Activated CD4-positive, alpha-beta T cell treated with anti-CD3 and anti-CD28 coated beads for 48 hours (primary cell): ENCODE measurements at regions not wholly inside any gene's neighbourhood (a gene's known extent, or its start where the extent isn't known, plus 50 kb on each side); places are given as distances from the start of the nearest gene placed in this dataset.
"Not testable (repeated sequence)": the region's sequence is repeated elsewhere in the genome, so short reads cannot be mapped to it uniquely, and the experiment has no call there.

Experiments
- DNase-seq: peaks from one replicate; pipeline ENCODE4 v3.0.0-alpha.2; 2020

GRCh38 chr9:21708856-21709255, 93.6 kb upstream of the MTAP start:
- no peak for DNase-seq

DNA sequence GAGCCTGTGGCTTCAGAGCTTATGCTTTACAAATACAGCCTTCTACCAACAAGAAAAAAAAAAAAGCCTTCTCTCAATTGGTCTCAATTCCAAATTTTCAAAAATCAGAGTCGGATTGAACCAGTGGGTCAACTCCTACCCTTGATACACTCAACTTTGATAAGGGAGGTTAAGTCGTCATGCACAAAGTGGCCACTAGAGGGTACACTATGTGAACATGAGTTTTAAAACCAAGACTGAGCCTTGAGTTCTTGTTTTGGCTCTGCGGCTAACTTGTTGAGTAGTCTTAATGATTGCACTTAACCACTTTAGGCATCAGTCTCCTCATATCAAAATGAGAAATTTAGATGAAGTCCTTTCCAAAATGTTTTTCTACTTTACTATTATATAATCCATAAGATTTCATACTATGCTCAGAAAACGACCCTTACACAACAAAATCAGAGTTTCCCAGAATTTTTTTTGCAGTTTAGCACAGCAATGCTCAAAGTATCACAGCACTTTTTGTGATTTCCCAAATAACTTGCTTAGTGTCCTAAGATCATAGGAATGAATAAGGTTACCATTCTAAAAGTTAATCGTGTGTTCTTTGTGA, 92.9 kb upstream of the MTAP start:
- peak; percentile 80 for DNase-seq

DNA sequence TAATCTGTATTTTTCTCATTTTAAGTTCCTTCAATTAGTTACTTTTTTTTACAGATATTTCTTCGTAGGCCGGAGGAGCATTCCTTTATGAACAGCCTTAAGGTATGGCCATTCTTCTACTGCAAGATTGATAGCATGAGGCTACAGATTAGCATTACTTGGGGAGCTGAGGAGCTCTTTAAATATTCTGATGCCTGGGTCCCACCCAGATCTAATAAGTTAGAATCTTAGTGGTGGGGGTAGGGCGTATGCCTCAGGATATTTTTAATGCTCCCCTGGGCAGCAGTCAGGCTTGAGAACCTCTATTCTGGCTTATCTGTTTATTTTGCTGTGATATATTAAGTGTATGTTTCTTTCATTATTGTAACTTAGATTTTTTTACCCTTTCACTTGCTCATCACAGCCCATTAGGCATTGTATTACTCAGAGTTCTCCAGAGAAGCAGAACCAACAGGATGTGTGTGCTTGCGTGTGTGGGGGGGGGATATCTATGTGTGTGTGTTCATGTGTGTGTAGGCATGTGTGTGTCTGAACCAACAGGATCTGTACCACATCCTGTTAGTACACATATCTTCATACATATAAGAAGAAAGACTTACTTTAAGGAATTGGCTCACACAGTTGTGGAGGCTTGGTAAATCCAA, 91.8 kb upstream of the MTAP start:
- peak; percentile 29 for DNase-seq

DNA sequence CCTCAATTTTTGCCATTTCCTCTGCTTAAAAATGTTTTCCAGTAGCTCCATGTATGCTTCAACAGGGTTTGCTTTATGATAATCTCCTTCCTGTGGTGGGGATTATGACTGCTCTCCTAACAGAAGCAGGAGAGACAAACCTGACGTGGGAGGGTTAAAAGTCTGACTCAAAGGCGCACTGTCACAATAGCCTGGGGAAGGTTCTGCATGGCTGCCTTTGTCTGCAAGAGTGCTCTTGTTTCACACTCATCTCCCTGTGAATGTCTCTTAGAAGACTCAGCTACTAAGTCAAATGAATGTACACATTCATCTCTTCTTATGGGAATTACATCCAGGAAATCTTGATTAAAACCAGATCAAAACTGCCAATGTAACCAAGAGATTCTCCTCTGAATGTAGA, 90.9 kb upstream of the MTAP start:
- peak; percentile 38 for DNase-seq

DNA sequence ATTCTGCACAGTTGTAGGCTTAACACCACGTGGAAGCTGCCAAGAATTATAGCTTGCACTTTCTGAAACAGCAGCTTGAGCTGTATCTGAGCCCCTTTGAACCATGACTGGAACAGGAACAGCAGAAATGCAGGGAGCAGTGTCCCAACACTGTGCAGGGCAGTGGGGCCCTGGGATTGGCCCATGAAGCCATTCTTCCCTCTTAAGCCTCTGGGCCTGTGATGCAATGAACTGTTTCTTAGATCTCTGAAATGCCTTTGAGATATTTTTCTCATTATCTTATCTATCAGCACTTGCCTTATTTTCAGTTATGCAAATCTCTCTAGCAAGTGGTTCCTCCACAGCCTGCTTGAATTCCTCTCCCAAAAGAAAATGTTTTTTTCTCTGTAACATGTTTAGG, 87.0 kb upstream of the MTAP start:
- DNase-seq = no peak

DNA sequence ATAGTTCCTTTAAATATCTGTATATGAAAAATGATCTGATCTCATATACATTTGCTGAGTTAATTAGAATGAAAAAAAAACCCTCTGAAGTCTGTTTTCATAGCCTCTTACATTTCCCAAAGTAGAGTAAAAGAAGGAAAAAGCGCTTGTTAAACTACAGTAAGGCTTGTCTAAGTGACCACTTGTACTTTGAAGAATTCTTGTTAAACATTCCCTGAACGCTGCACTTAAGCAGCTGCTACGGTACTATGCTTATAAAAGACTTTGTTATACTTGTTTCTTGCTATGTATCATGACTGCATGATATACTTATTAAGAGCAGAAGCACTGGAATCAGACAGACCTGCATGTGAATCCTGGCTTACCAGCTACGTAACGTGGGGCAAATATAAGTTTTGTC, 81.7 kb upstream of the MTAP start:
- no peak for DNase-seq

DNA sequence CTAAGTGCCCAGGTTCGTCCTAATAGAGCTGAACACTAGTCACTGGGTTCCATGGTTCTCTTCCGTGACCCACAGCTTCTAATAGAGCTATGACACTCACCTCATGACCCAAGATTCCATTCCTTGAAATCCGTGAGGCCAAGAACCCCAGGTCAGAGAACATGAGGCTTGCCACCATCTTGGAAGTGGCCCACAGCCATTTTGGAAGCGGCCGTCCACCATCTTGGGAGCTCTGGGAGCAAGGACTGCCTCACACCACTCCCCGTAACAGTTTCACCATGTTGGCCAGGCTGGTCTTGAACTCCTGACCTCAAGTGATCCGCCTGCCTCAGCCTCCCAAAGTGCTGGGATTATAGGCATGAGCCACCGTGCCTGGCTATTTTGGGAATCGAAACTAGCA, 75.0 kb upstream of the MTAP start:
- not testable (repeated sequence) for DNase-seq

DNA sequence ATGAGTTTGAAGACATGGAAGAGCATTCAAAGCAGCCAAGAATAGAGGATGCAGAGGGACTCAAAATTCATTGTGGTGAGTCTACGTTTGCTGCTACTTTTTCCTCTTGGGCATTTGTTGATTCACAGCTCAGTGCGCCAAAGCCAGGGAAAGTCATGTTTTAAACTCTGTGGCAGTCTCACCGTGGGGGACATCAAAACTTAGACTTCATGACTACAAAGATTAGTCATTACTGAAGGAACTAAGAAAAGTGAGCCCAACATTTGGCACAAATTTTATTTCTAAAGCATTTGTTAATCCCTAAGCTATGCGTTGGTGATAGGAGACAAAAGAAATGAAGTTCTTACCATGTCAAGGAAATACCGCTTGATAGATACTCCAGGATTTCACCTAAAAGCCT, 73.7 kb upstream of the MTAP start:
- no peak for DNase-seq

- DNase-seq = no peak
Observed at GRCh38 chr9:21729648-21730047, 72.8 kb upstream of the MTAP start.

DNA sequence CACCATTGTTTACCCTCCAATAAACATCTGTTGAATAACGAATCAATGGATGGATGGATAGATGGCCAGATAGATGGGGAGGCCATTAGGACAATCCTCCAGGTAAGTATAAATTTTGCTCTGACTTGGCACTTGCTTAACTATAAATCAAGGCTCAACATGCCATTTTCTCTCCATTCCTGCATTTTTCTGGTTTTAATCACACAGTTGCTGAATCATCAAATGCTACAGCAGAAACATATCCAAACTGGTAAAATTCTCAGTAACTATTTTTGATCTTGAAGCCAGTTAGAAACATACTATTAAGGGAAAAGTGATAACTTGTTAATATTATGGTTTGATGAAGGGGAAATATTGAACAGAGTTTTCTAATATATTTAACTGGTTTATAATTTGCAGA, 71.5 kb upstream of the MTAP start:
- DNase-seq = no peak

DNA sequence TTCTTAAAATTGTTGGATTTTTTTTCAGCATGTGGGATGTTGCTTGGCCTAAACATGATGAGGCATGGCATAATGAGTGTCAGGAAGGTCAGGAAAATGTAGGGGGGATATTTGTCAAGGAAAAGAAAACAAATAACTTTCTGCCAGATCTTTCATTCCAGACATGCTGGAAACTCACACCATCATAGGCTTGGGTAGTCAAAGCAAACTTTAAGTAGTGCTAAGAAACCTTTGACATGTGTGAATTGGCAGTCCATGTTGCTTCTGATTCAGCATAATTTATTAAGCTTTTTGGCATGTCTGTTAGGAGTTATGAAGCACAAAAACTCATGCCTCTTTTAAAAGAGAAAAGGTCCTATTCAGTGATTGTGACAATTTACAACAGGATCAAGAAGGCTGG, 61.3 kb upstream of the MTAP start:
- no peak for DNase-seq

DNA sequence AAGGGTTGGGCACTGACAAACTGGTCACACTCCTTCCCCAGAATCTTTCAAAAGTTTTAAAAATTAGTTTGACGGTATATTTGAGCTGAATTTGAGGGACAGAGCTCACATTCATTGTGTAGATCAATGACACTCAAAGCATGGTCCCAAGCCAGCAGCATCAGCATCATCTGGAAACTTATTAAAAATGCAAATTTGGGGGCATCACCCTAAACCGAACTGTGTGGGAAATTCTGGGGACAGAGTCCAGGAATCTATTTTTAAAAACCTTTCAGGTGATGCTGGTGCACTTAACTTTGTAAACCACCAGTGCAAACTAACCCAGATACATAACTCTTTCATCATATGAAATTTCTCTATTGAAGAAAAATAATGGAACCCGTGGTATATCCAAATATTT, 58.1 kb upstream of the MTAP start:
- no peak for DNase-seq

DNA sequence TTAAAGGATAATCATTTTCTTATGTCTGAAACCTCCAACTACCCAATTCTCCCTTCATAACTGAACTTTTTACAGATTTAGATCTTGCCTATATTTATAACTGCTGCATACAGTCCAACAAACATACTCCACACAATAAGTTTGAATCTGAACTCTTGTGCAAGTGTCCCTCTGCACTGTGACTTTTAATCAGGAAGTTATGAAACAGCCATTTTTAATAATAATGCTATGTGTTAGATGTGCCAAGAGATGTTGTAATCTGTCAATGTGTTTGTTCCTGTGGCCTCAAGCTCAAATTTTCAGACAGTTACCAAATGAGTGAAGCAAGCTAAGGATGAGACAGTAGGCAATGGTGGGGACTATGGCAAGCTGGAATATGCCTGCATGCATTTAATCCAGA, 57.6 kb upstream of the MTAP start:
- no peak for DNase-seq

GRCh38 chr9:21746550-21746949, 55.9 kb upstream of the MTAP start:
- DNase-seq = no peak

GRCh38 chr9:21747175-21747574, 55.3 kb upstream of the MTAP start:
- no peak for DNase-seq

DNA sequence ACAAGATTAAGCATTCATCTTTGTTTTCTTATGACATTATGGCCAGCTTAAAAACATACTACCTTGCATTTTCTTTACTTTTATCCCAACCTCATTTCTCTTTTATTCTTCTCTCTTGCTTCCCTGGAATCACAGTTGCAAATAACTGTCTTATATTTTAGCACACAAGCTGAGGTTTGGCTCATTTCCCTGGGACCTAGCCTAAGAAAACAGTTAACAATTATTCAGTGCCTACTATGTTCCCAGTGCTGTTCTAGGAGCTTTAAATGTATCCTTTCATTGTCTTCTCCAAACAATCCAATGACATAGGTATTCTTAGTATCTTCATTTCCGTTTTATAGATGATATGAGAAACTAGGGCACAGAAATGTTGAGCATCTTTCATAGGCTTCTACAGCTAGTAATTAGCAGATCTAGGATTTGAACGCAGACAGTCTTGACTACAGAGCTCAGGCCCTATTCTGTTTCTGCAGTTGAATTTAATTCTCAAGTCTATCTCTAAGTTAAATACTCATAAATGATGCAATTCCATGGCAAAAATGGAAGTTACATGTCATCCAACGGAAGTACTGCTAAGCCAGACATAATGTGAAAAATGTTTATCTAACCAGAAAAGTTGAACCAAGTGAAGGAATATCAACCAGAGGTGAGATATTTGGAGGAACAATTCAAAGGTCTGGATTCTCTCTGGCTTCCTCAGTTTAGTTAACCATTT, 52.3 kb upstream of the MTAP start:
- DNase-seq = no peak

DNA sequence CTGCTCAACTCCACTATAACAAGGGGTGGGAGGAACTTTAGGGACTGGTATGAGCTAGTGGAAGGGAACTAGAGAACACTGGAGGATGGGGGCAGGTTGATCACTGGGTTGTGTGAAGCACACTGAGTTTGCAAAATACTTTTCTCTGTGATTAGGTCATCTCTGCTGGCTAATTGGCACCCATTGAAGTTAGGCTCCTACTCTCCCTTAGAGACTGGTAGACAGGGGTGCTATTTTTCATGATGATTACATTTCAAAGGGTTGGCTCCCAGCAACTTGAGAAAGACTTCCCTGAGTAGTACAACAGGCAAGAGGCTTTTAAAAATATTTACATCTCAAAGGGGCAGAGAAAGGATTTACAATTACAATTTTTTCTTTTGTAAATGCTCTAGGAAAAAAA, 50.4 kb upstream of the MTAP start:
- DNase-seq = no peak
